ENCODE measurements at regions not wholly inside any gene's neighbourhood (a gene's known extent, or its start where the extent isn't known, plus 50 kb on each side); places are given as distances from the start of the nearest gene placed in this dataset.
A peak's percentile ranks its signal among the peaks of the same experiment; 100 is the strongest.

DNA sequence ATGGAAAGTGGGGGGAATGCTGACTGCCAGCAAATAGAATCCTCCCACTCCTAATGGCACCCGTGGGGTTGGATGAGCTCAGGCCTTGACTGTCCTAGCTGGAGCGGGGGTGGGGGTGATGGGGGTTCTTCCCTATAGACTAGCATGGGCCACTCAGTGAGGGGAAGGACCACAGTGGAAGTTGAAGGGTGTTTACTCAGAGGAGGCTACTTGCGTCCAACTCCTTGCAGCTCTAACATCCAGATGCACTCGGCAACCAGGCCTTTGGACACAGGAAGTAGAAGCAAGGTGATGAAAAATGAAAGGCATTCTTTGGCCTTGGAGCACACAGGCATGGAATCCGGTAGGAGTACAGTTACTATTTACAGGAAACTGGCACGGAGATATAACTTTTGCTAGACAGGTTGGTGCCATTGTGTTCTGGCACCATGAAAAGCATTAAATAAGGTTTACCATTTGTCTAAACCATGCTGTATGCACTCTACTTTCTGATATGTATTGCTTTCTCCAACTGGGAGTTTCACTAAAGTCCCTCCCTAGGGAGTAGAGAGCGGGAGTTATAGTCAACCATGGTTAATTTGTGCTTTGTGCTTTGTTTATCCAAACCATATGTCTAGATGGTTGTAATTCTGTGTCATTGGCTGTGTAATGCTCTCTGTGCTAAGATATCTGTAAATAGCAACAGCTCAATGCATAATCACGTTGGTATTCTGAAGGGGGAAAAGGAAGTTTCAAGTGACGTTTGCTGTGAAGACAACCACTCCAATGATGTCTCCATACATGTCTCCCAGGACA lies 125.3 kb downstream of the TSHZ3 start:
- no peak for DNase-seq
- no peak overlapping the region for H3K23ac ChIP-seq (ENCODE audit: insufficient read length, low read depth, low read length)

More for the DNA sequence above, 125.3 kb downstream of the TSHZ3 start:
- WGBS (ENCODE audit: extremely low coverage, insufficient read length, low lambda C conversion rate) = no CpG with 5 or more reads among the region's 9 CpGs
- Histone ChIP-seq H3K4ac (ENCODE audit: low read depth, low read length) (no peak overlapping the region), H3K9me3 (ENCODE audit: control insufficient read depth, low read depth, low read length) (no peaks in the 10 kb centered on the region), H3K27ac (ENCODE audit: insufficient read length, low read depth, low read length) (no peak overlapping the region), H3K14ac (ENCODE audit: insufficient read depth, low read length) (no peak overlapping the region), H2BK20ac (ENCODE audit: low read depth, low read length, poor library complexity, severe bottlenecking) (no peak overlapping the region), H4K20me1 (ENCODE audit: control insufficient read depth, insufficient read depth, insufficient read length) (no peaks in the 10 kb centered on the region), H3K79me2 (ENCODE audit: insufficient read depth, low read length) (no peaks in the 10 kb centered on the region), H4K91ac (ENCODE audit: insufficient read length, low read depth, low read length) (no peak overlapping the region), H4K5ac (ENCODE audit: insufficient read length, low read depth, low read length) (no peak overlapping the region), H2BK120ac (ENCODE audit: low read depth, low read length, poor library complexity, severe bottlenecking) (no peak overlapping the region), H3T11ph (ENCODE audit: low read length) (no peak overlapping the region), H2BK12ac (ENCODE audit: insufficient read length, low read depth, low read length) (no peak overlapping the region), H3K9ac (ENCODE audit: extremely low read depth, insufficient read length, low read length) (no peak overlapping the region), H2AFZ (ENCODE audit: low read length) (no peak overlapping the region), H3K23me2 (ENCODE audit: insufficient read length, low read depth, low read length, poor library complexity, severe bottlenecking) (no peaks in the 10 kb centered on the region), H2BK15ac (ENCODE audit: low read depth, low read length) (no peak overlapping the region), H2BK5ac (ENCODE audit: insufficient read length, low read length) (no peak overlapping the region), H3K56ac (ENCODE audit: insufficient read length, low read depth, low read length) (no peak overlapping the region), H4K8ac (replicated peaks; ENCODE audit: insufficient read length, low read depth, low read length) (no peak overlapping the region), H3K27me3 (ENCODE audit: insufficient read depth, low read length) (no peaks in the 10 kb centered on the region), H3K18ac (ENCODE audit: insufficient read length, low read depth, low read length) (no peak overlapping the region), H2AK5ac (ENCODE audit: insufficient read length, low read length) (no peak overlapping the region), H3K79me1 (ENCODE audit: insufficient read depth, low read depth, low read length, poor library complexity, severe bottlenecking) (no peaks in the 10 kb centered on the region), H3K4me2 (ENCODE audit: insufficient read depth, insufficient read length, low read length) (no peak overlapping the region), H3K4me1 (ENCODE audit: insufficient read depth, low read length) (peaks cover 2% of the 10 kb centered on the region; the same call in 1 of the 2 replicates)
- H3K4me3 Mint-ChIP-seq = no peak overlapping the region
- H3K4me1 Mint-ChIP-seq = no peaks in the 10 kb centered on the region
- H3K9me3 Mint-ChIP-seq = no peaks in the 10 kb centered on the region; a peak in 1 of 5 replicates
- H3K36me3 Mint-ChIP-seq (ENCODE audit: insufficient read depth in 1 of 3, low read depth in 3 of 3) = no peaks in the 10 kb centered on the region
- TF ChIP-seq, protein P1, sequence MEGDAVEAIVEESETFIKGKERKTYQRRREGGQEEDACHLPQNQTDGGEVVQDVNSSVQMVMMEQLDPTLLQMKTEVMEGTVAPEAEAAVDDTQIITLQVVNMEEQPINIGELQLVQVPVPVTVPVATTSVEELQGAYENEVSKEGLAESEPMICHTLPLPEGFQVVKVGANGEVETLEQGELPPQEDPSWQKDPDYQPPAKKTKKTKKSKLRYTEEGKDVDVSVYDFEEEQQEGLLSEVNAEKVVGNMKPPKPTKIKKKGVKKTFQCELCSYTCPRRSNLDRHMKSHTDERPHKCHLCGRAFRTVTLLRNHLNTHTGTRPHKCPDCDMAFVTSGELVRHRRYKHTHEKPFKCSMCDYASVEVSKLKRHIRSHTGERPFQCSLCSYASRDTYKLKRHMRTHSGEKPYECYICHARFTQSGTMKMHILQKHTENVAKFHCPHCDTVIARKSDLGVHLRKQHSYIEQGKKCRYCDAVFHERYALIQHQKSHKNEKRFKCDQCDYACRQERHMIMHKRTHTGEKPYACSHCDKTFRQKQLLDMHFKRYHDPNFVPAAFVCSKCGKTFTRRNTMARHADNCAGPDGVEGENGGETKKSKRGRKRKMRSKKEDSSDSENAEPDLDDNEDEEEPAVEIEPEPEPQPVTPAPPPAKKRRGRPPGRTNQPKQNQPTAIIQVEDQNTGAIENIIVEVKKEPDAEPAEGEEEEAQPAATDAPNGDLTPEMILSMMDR (conservative IDR thresholded peaks at IDR 0.05) = no peak
- peak overlapping the region in 1 of 3 experiments; percentile 31; a peak in 1 of 7 replicates for H3K27ac Mint-ChIP-seq
- H3K27me3 Mint-ChIP-seq (ENCODE audit: low read depth) = peaks cover 5% of the 10 kb centered on the region; the same call in 1 of the 2 replicates

Data from H9 (cell line).